Liver (tissue), 3 donors: ENCODE measurements at regions not wholly inside any gene's neighbourhood (a gene's known extent, or its start where the extent isn't known, plus 50 kb on each side); places are given as distances from the start of the nearest gene placed in this dataset.
"Not testable (repeated sequence)": the region's sequence is repeated elsewhere in the genome, so short reads cannot be mapped to it uniquely, and the experiment has no call there.

Source experiments
- EGR1 ChIP-seq, 2 donors: IDR thresholded peaks; 2 replicates each; pipeline ENCODE4 v1.6.1; 2016 to 2018; ENCODE audit warnings: antibody characterized with exemption in 2 of 2, low read depth in 2 of 2
- GABPA ChIP-seq, 2 donors: IDR thresholded peaks in 1 of 2; conservative IDR thresholded peaks in 1 of 2; 2 replicates each; pipeline ENCODE4 v1.6.1; 2016; ENCODE audit warnings: antibody characterized with exemption in 2 of 2, mild to moderate bottlenecking in 1 of 2, moderate library complexity in 1 of 2
- HNF4G ChIP-seq: IDR thresholded peaks from 2 replicates; pipeline ENCODE4 v1.6.1; 2016; ENCODE audit warnings: antibody characterized with exemption
- JUND ChIP-seq, 2 donors: IDR thresholded peaks; 2 replicates each; pipeline ENCODE4 v1.6.1; 2016; ENCODE audit warnings: antibody characterized with exemption in 2 of 2
- RAD21 ChIP-seq, 2 donors: IDR thresholded peaks; 2 replicates each; pipeline ENCODE4 v1.6.1; 2016; ENCODE audit warnings: antibody characterized with exemption in 2 of 2, mild to moderate bottlenecking in 2 of 2
- SP1 ChIP-seq: IDR thresholded peaks from 2 replicates; pipeline ENCODE4 v1.6.1; 2018; ENCODE audit warnings: antibody characterized with exemption, mild to moderate bottlenecking
- TAF1 ChIP-seq: conservative IDR thresholded peaks from 2 replicates; pipeline ENCODE4 v1.6.1; 2016; ENCODE audit warnings: antibody characterized with exemption, mild to moderate bottlenecking
- YY1 ChIP-seq: IDR thresholded peaks from 2 replicates; pipeline ENCODE4 v1.6.1; 2016; ENCODE audit warnings: antibody characterized with exemption, mild to moderate bottlenecking
- TF ChIP-seq, protein P1 (sequence below): fragments of 150-350 bp; IDR thresholded peaks from 2 replicates; pipeline ENCODE4 v1.5.1; 2017; ENCODE audit warnings: improper control_type of control experiment, low read depth, low read length; ENCODE audit not compliant: missing input control
- TF ChIP-seq, protein P2 (sequence below): IDR thresholded peaks from 2 replicates; pipeline ENCODE4 v1.6.1; 2016; ENCODE audit warnings: antibody characterized with exemption
- TF ChIP-seq, protein P3 (sequence below): IDR thresholded peaks from 2 replicates; pipeline ENCODE4 v1.6.1; 2016; ENCODE audit warnings: antibody characterized with exemption
- TF ChIP-seq, protein P4 (sequence below): IDR thresholded peaks from 2 replicates; pipeline ENCODE4 v1.6.1; 2016; ENCODE audit warnings: antibody characterized with exemption, mild to moderate bottlenecking
- donor health status: healthy.
- donor health status: healthy.

DNA sequence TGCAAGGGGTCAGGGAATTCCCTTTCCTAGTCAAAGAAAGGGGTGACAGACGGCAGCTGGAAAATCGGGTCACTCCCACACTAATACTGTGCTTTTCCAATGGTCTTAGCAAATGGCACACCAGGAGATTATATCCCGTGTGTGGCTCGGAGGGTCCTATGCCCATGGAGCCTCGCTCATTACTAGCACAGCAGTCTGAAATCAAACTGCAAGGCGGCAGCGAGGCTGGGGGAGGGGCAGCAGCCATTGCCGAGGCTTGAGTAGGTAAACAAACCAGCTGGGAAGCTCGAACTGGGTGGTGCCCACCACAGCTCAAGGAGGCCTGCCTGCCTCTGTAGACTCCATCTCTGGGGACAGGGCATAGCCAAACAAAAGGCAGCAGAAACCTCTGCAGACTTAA, 295.9 kb downstream of the PDCD6IP start:
- TF ChIP-seq, protein P1, sequence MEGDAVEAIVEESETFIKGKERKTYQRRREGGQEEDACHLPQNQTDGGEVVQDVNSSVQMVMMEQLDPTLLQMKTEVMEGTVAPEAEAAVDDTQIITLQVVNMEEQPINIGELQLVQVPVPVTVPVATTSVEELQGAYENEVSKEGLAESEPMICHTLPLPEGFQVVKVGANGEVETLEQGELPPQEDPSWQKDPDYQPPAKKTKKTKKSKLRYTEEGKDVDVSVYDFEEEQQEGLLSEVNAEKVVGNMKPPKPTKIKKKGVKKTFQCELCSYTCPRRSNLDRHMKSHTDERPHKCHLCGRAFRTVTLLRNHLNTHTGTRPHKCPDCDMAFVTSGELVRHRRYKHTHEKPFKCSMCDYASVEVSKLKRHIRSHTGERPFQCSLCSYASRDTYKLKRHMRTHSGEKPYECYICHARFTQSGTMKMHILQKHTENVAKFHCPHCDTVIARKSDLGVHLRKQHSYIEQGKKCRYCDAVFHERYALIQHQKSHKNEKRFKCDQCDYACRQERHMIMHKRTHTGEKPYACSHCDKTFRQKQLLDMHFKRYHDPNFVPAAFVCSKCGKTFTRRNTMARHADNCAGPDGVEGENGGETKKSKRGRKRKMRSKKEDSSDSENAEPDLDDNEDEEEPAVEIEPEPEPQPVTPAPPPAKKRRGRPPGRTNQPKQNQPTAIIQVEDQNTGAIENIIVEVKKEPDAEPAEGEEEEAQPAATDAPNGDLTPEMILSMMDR = not testable (repeated sequence)
- not testable (repeated sequence) for TF ChIP-seq GABPA (IDR thresholded peaks at IDR 0.05 in 1 of 2, conservative IDR thresholded peaks at IDR 0.05 in 1 of 2); YY1; SP1; EGR1 (IDR thresholded peaks at IDR 0.05; ENCODE audit: low read depth in 2 of 2); JUND (IDR thresholded peaks at IDR 0.05); TAF1; RAD21 (IDR thresholded peaks at IDR 0.05); HNF4G
- TF ChIP-seq, protein P2, sequence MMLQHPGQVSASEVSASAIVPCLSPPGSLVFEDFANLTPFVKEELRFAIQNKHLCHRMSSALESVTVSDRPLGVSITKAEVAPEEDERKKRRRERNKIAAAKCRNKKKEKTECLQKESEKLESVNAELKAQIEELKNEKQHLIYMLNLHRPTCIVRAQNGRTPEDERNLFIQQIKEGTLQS = not testable (repeated sequence)
- TF ChIP-seq, protein P3, sequence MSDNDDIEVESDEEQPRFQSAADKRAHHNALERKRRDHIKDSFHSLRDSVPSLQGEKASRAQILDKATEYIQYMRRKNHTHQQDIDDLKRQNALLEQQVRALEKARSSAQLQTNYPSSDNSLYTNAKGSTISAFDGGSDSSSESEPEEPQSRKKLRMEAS = not testable (repeated sequence)
- TF ChIP-seq, protein P4, sequence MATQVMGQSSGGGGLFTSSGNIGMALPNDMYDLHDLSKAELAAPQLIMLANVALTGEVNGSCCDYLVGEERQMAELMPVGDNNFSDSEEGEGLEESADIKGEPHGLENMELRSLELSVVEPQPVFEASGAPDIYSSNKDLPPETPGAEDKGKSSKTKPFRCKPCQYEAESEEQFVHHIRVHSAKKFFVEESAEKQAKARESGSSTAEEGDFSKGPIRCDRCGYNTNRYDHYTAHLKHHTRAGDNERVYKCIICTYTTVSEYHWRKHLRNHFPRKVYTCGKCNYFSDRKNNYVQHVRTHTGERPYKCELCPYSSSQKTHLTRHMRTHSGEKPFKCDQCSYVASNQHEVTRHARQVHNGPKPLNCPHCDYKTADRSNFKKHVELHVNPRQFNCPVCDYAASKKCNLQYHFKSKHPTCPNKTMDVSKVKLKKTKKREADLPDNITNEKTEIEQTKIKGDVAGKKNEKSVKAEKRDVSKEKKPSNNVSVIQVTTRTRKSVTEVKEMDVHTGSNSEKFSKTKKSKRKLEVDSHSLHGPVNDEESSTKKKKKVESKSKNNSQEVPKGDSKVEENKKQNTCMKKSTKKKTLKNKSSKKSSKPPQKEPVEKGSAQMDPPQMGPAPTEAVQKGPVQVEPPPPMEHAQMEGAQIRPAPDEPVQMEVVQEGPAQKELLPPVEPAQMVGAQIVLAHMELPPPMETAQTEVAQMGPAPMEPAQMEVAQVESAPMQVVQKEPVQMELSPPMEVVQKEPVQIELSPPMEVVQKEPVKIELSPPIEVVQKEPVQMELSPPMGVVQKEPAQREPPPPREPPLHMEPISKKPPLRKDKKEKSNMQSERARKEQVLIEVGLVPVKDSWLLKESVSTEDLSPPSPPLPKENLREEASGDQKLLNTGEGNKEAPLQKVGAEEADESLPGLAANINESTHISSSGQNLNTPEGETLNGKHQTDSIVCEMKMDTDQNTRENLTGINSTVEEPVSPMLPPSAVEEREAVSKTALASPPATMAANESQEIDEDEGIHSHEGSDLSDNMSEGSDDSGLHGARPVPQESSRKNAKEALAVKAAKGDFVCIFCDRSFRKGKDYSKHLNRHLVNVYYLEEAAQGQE = not testable (repeated sequence)
